SU-DHL-6 (cell line): ENCODE measurements at regions not wholly inside any gene's neighbourhood (a gene's known extent, or its start where the extent isn't known, plus 50 kb on each side); places are given as distances from the start of the nearest gene placed in this dataset.
"Not testable (repeated sequence)": the region's sequence is repeated elsewhere in the genome, so short reads cannot be mapped to it uniquely, and the experiment has no call there.

Experiments used
- H2AFZ ChIP-seq: fragments of 200-600 bp; sonication (generic); 2 replicates; pipeline ENCODE4 v1.6.1; 2014; ENCODE audit warnings: low read depth, mild to moderate bottlenecking, moderate library complexity, mixed read lengths, antibody characterized with exemption, low read length; ENCODE audit not compliant: severe bottlenecking
- H3F3A ChIP-seq: fragments of 200-600 bp; shearing (Covaris generic); 2 replicates; pipeline ENCODE4 v1.6.0; 2016; ENCODE audit warnings: antibody characterized with exemption, mild to moderate bottlenecking; ENCODE audit not compliant: insufficient read depth
- H3K27ac ChIP-seq: fragments of 200-600 bp; sonication (generic); 2 replicates; pipeline ENCODE4 v1.5.1; 2016; ENCODE audit warnings: low read depth, mild to moderate bottlenecking, low read length, moderate library complexity, mixed read lengths
- H3K27me3 ChIP-seq: fragments of 200-600 bp; sonication (generic), shearing (Covaris generic); 2 replicates; pipeline ENCODE4 v1.6.0; 2014; ENCODE audit warnings: mild to moderate bottlenecking, low read length
- H3K36me3 ChIP-seq: fragments of 200-600 bp; sonication (generic); 2 replicates; pipeline ENCODE4 v1.6.1; 2014; ENCODE audit warnings: mild to moderate bottlenecking, low read length, mixed read lengths
- H3K4me2 ChIP-seq: fragments of 300-600, 200-600 bp; shearing (Covaris generic), sonication (generic); 2 replicates; pipeline ENCODE4 v1.6.0; 2014; ENCODE audit warnings: low read length, low read depth, mild to moderate bottlenecking; ENCODE audit not compliant: poor library complexity, severe bottlenecking
- H3K4me3 ChIP-seq: fragments of 200-600 bp; sonication (generic); 2 replicates; pipeline ENCODE4 v1.5.1; 2014; ENCODE audit warnings: antibody characterized with exemption, low read length, mild to moderate bottlenecking, mixed read lengths; ENCODE audit not compliant: insufficient read depth, poor library complexity, severe bottlenecking
- H3K79me2 ChIP-seq: fragments of 200-600 bp; sonication (generic); 2 replicates; pipeline ENCODE4 v1.6.1; 2014; ENCODE audit warnings: mild to moderate bottlenecking, low read length, moderate library complexity; ENCODE audit not compliant: insufficient read depth
- H3K9ac ChIP-seq: fragments of 200-600 bp; sonication (generic); 2 replicates; pipeline ENCODE4 v1.7.0; 2014; ENCODE audit warnings: mild to moderate bottlenecking, low read length
- H3K9me2 ChIP-seq: fragments of 200-600 bp; sonication (generic); replicated peaks from 2 replicates; pipeline ENCODE4 v1.6.1; 2014; ENCODE audit warnings: low read length; ENCODE audit not compliant: insufficient read depth
- H3K9me3 ChIP-seq: fragments of 200-600 bp; sonication (generic); 2 replicates; pipeline ENCODE4 v1.6.1; 2014; ENCODE audit warnings: low read length, mixed read lengths; ENCODE audit not compliant: insufficient read depth
- H4K20me1 ChIP-seq: fragments of 200-600 bp; sonication (generic); 2 replicates; pipeline ENCODE4 v1.6.1; 2014; ENCODE audit warnings: low read depth, mild to moderate bottlenecking, antibody characterized with exemption, low read length, moderate library complexity, mixed read lengths
- EZH2phosphoT487 ChIP-seq: fragments of 200-600 bp; sonication (generic), shearing (Covaris generic); conservative IDR thresholded peaks from 2 replicates; pipeline ENCODE4 v1.6.1; 2018; ENCODE audit warnings: mild to moderate bottlenecking, antibody characterized with exemption, low read length, moderate library complexity, mixed read lengths
- TF ChIP-seq, protein P1 (sequence below): fragments of 200-600 bp; sonication (generic); IDR thresholded peaks from one replicate; pipeline ENCODE4 v1.5.1; 2017; ENCODE audit warnings: antibody characterized with exemption, mild to moderate bottlenecking, low read length, moderate library complexity; ENCODE audit not compliant: insufficient read depth, poor library complexity, severe bottlenecking

DNA sequence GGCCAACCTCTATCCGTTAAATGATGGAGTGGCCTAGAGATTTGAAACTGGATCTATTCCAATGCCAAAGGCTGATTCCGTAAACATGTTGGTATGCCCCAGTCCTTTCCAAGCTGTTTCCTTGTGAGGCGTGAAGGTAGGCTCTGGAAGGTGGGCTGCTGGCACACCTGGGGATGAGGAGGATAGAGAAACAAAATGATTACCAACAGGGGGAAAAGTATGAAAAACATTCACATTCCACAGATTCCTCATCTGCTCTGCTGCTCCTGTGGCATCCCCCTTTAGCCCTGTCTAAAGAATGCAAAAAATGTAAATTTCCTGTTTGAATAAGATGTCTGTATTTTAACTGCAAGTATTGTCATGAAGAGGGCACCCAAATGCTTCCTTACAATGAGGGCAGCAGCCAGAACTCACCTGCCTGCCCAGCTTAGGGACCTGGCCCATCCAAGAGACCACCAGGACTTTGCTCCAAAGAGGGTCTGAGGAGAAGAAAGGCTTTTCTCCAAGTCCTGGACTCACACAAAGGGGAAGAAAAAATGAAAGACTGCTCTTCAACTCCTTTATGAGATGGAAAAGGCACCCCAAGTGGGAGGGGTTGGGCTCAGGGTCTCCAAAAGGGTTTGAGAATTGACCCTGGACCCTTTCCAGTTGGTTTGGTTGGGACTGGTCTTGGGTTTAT, 132.3 kb upstream of the PELI1 start:
- Histone ChIP-seq H3K9me2 (no peaks in the 10 kb centered on the region), H3K36me3 (no peaks in the 10 kb centered on the region), H3K4me2 (no peak overlapping the region), H3K9me3 (no peaks in the 10 kb centered on the region), H3K9ac (no peak overlapping the region), H3K27me3 (no peaks in the 10 kb centered on the region), H3F3A (no peaks in the 10 kb centered on the region), H3K79me2 (no peaks in the 10 kb centered on the region), H4K20me1 (no peaks in the 10 kb centered on the region), H3K4me3 (no peak overlapping the region), H2AFZ (no peak overlapping the region), H3K27ac (no peak overlapping the region)
- TF ChIP-seq, protein P1, sequence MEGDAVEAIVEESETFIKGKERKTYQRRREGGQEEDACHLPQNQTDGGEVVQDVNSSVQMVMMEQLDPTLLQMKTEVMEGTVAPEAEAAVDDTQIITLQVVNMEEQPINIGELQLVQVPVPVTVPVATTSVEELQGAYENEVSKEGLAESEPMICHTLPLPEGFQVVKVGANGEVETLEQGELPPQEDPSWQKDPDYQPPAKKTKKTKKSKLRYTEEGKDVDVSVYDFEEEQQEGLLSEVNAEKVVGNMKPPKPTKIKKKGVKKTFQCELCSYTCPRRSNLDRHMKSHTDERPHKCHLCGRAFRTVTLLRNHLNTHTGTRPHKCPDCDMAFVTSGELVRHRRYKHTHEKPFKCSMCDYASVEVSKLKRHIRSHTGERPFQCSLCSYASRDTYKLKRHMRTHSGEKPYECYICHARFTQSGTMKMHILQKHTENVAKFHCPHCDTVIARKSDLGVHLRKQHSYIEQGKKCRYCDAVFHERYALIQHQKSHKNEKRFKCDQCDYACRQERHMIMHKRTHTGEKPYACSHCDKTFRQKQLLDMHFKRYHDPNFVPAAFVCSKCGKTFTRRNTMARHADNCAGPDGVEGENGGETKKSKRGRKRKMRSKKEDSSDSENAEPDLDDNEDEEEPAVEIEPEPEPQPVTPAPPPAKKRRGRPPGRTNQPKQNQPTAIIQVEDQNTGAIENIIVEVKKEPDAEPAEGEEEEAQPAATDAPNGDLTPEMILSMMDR, result no peak
- no peak for TF ChIP-seq EZH2phosphoT487

DNA sequence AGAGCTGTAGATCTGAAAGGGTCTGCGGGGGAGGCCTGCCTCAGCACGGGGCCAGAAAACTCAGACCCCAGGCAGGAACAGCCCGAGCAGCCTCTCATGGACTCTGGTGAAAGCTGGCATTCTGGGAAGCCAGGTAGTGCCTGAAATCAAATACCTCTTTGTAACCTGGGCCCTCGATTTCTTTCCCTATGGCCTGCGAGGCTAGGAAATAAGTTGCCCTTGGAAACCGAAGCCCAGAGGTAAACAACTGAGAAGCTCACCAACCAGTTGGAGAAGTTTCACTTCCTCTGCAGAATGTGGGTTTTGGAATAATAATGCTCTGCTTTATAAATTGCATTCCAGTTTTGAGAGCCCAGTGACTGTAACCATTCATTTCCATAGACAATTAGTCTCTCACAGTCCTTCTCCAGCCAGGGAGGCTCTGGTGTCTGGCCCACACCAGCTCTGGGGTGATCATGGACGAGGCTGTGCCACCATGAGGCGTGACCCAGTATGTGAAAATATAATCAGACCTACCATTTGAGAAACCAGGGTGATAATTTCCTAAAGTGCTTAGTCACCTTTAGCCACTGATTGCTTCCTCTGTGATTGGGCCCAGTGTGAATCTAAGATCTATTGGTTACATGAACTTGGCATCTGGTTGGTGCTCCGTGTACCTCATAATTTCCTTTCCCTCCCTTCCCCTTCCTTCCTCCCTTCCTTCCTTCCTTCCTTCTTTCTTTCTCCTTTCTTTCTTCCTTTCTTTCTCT, 133.1 kb upstream of the PELI1 start:
- H3K9me3 ChIP-seq, result no peaks in the 10 kb centered on the region
- H3K9me2 ChIP-seq, result no peaks in the 10 kb centered on the region
- no peaks in the 10 kb centered on the region for H3K36me3 ChIP-seq
- H2AFZ ChIP-seq, result no peak overlapping the region
- no peaks in the 10 kb centered on the region for H4K20me1 ChIP-seq
- TF ChIP-seq EZH2phosphoT487, result no peak
- H3K79me2 ChIP-seq, result no peaks in the 10 kb centered on the region
- no peak overlapping the region for H3K4me2 ChIP-seq
- H3K27ac ChIP-seq, result no peak overlapping the region
- no peak overlapping the region for H3K9ac ChIP-seq
- H3K27me3 ChIP-seq, result no peaks in the 10 kb centered on the region
- H3K4me3 ChIP-seq, result no peak overlapping the region
- no peaks in the 10 kb centered on the region for H3F3A ChIP-seq

DNA sequence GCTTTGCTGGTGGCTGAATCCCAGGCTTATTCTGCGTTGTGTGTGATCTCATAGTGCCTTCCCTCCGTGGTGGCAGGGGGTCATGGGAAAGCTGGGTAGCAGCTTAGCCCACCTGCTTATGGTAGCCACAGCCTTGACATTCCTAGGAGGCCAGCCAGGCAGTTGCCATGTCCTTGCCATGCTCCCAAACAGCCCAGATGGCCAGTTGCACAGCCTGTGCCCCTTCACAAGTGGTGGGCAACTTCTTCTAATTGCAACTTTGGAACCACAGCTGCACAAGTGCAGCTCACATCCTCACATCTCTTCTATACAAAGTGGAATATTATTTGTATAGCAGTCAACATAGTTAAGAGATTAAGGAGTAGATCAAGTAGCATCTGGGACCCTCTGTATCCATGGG, 136.6 kb upstream of the PELI1 start:
- not testable (repeated sequence) for H3K9ac ChIP-seq

DNA sequence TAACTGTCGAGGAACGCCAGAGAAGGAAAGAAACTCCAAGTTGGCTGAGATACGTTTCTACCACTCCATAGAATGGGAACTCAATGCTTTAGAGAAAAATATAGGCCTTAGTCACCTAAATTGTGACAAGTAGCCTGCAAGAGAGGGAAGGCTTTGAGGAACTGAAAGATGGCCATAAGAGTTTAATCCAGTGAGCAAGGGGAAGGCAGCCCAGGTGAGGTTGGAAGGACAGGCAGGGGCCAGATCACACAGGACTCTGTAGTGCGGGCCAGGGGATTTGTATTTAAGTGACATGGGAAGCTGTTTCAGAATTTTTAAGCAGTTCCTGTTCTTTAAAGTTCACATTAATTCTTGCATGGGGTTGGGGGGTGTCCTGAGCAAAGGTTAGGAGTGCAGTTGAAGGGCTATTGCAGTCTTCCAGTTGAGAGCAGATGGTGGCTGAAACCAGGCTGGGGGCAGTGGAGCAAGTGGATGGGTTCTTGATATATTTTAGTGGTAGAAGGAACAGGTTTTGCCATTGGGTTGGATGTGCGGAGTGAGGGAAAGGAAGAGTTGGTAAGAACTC, 138.9 kb upstream of the PELI1 start:
- H2AFZ ChIP-seq, result no peak overlapping the region
- no peaks in the 10 kb centered on the region for H3K79me2 ChIP-seq
- no peaks in the 10 kb centered on the region for H3K9me2 ChIP-seq
- no peaks in the 10 kb centered on the region for H4K20me1 ChIP-seq
- no peaks in the 10 kb centered on the region for H3K36me3 ChIP-seq
- no peak overlapping the region for H3K9ac ChIP-seq
- no peak overlapping the region for H3K4me3 ChIP-seq
- H3K27ac ChIP-seq, result no peak overlapping the region
- H3F3A ChIP-seq, result no peaks in the 10 kb centered on the region
- H3K4me2 ChIP-seq, result no peak overlapping the region
- no peaks in the 10 kb centered on the region for H3K9me3 ChIP-seq
- H3K27me3 ChIP-seq, result no peaks in the 10 kb centered on the region
- no peak for TF ChIP-seq EZH2phosphoT487
- TF ChIP-seq, protein P1, result no peak

More for the DNA sequence above, 136.6 kb upstream of the PELI1 start:
- not testable (repeated sequence) for H4K20me1 ChIP-seq, H3K9me2 ChIP-seq, H3K4me3 ChIP-seq, H3K4me2 ChIP-seq, H3K27me3 ChIP-seq, H3K9me3 ChIP-seq, H3K36me3 ChIP-seq, H3K27ac ChIP-seq, H3F3A ChIP-seq, H2AFZ ChIP-seq, H3K79me2 ChIP-seq
